ENCODE measurements at regions not wholly inside any gene's neighbourhood (a gene's known extent, or its start where the extent isn't known, plus 50 kb on each side); places are given as distances from the start of the nearest gene placed in this dataset.

DNA sequence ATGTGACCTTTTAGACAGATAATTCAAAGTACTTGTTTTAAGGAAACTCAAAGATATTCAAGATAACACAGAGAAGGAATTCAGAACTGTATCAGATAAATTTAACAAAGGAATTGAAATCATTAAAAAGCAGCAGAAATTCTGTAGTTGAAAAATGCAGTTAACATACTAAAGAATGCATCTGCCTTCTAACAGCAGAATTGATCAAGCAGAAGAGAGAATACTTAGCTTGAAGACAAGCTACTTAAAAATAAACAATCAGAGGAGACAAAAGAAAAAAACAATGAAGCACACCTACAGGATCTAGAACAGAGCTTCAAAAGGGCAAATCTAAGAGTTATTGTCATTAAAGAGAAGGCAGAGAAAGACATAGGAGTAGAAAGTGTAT lies 123.0 kb upstream of the TET2 start:
- TF ChIP-seq, protein P1, sequence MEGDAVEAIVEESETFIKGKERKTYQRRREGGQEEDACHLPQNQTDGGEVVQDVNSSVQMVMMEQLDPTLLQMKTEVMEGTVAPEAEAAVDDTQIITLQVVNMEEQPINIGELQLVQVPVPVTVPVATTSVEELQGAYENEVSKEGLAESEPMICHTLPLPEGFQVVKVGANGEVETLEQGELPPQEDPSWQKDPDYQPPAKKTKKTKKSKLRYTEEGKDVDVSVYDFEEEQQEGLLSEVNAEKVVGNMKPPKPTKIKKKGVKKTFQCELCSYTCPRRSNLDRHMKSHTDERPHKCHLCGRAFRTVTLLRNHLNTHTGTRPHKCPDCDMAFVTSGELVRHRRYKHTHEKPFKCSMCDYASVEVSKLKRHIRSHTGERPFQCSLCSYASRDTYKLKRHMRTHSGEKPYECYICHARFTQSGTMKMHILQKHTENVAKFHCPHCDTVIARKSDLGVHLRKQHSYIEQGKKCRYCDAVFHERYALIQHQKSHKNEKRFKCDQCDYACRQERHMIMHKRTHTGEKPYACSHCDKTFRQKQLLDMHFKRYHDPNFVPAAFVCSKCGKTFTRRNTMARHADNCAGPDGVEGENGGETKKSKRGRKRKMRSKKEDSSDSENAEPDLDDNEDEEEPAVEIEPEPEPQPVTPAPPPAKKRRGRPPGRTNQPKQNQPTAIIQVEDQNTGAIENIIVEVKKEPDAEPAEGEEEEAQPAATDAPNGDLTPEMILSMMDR (IDR thresholded peaks at IDR 0.05; ENCODE audit: low read depth, low read length) = no peak
- H3K4me3 ChIP-seq (ENCODE audit: low read depth, low read length) = no peak overlapping the region

DNA sequence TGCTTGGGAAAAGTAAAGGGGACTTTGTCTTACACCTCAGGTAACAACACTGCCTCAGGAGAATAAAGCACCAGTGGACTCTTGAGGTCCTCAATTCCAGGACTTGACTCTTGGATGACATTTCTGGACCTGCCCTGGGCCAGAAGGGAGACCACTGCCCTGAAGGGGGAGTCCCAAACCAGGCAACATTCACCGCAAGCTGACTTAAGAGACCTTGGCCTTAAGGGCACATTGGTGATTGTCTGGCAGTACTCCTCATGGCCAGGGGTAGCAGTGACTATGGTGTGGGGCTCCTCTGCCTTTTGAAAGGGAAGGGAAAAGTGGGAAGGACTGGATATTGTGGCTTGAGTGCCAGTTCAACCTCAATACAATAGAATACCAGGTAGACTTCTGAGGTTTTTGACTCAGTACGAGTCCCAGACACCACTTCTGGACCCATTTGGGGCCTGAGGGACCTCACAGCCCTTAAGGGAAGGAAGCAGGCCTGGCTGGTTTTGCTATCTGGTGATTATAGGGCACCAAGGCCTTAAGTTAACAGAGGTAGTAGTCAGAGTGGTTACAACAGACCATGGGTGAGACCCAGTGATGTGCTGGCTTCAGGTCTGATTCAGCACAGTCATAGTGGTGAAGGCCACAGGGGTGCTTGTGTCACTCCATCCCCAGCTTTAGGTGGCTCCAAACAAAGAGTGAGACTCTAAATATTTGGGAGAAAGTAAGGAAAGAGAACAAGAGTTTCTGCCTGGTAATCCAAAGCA lies 121.2 kb upstream of the TET2 start:
- H3K4me3 ChIP-seq (ENCODE audit: low read depth, low read length) = no peak overlapping the region
- TF ChIP-seq, protein P1 (IDR thresholded peaks at IDR 0.05; ENCODE audit: low read depth, low read length) = no peak

DNA sequence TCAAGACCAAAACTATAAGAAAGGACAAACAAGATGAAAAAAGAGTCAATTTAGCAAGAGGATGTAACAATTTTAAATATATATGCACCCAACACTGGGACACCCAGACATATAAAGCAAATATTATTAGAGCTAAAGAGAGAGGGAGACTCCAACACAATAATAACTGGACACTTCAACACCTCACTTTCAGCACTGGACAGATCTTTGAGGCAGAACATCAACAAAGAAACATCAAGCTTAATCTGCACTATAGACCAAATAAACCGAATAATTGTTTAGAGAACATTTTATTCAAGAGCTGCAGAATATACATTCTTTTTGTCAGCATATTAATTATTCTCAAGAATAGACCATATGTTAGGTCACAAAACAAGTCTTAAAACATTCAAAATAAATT lies 109.7 kb upstream of the TET2 start:
- TF ChIP-seq, protein P1 (IDR thresholded peaks at IDR 0.05; ENCODE audit: low read depth, low read length) = no peak
- H3K4me3 ChIP-seq (ENCODE audit: low read depth, low read length) = no peak overlapping the region

DNA sequence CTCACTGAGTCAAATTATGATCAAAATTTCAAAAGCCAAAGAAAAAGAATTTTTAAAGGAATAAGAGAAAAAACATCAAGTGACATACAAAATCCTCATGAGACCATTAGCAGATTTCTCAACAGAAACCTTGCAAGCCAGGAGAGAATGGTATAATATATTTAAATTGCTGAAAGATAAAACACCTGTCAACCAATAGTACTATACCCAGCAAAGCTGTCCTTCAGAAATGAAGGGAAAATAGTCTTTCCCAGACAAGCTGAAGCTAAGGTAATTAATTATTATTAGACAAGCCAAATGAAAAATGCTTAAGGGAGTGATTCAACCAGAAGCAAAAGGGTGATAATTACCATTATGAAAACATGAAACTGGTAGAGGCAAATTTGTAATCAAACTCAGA lies 104.2 kb upstream of the TET2 start:
- TF ChIP-seq, protein P1 (IDR thresholded peaks at IDR 0.05; ENCODE audit: low read depth, low read length) = no peak
- no peak overlapping the region for H3K4me3 ChIP-seq (ENCODE audit: low read depth, low read length)

DNA sequence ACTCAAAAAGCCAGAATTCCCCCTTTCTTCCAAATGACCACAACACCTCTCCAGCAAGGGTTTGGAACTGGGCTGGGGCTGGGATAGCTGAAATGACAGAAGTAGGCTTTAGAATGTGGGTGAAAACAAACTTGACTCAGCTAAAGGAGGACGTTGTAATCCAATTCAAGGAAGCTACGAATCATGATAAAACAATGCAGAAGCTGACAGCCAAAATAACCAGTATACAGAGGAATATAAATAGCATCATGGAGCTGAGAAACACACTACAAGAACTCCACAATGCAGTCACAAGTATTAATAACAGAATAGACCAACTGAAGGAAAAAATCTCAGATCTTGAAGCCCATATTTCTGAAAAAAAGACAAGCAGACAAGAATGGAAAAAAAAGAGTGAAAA lies 95.8 kb upstream of the TET2 start:
- TF ChIP-seq, protein P1 (IDR thresholded peaks at IDR 0.05; ENCODE audit: low read depth, low read length) = no peak
- no peak overlapping the region for H3K4me3 ChIP-seq (ENCODE audit: low read depth, low read length)

DNA sequence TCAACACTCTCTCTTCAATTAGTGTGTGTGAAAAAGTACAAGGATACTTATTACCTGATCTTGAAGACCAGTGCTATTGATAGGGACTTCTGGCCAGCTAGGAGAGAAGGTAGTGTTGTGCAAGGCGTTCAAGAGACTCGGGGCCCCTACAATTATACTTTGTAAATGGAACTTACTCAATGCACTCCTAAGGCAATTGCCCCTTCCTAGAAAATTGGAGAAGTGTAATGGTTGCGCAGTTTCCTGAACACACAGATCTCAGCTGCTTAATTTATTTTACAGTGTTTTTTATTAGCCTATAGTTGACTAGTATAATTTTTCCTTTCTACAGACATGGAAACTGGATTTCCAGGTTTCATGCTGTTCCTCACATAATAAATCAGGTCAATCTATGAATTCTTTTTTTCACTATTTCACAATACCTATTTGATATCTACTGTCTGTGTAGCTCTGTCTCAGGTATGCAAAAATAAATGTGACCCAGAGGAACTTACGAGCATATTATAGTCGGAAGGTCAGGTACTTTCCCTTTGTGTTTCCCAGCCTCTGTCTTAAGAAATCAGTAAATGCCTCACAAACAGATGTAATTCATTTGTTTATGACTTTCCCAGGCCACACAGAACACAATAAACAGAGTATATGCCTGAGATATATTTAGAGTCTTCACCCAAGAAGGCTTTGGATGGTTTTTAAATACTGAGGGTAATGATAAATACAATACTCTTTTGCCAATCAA lies 89.1 kb upstream of the TET2 start:
- no peak overlapping the region for H3K4me3 ChIP-seq (ENCODE audit: low read depth, low read length)
- TF ChIP-seq, protein P1 (IDR thresholded peaks at IDR 0.05; ENCODE audit: low read depth, low read length) = no peak

DNA sequence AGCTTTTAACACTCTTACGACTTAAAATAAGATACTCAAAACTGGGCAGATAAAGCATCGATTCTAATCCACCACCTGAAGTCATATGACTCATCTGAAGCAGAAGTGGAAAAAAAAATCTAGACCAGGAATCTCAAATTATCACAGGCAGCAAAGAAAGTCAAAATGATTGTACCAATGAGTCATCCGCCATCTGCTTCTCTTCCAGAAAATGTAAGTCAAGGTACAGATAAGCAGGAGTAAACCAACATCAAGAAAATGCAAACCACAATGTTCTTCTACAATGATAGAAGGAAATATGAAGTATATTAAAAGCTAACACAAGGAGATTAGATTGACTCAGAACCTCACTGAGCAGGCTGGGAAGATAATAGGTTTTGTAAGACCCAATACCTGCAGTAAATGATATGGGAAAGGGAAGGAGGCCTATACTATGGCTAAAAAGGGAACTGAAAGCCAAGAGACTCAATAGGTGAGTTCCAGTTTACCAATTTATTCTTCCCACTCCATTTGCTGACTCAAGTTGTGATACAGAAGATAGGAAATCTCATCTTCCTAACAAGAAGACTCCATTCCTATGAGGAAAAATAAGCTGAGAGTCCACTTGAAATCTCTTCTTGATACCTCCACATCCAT lies 88.4 kb upstream of the TET2 start:
- no peak overlapping the region for H3K4me3 ChIP-seq (ENCODE audit: low read depth, low read length)
- TF ChIP-seq, protein P1 (IDR thresholded peaks at IDR 0.05; ENCODE audit: low read depth, low read length) = no peak

All from WI38 (cell line).